ENCODE measurements at regions not wholly inside any gene's neighbourhood (a gene's known extent, or its start where the extent isn't known, plus 50 kb on each side); places are given as distances from the start of the nearest gene placed in this dataset.

DNA sequence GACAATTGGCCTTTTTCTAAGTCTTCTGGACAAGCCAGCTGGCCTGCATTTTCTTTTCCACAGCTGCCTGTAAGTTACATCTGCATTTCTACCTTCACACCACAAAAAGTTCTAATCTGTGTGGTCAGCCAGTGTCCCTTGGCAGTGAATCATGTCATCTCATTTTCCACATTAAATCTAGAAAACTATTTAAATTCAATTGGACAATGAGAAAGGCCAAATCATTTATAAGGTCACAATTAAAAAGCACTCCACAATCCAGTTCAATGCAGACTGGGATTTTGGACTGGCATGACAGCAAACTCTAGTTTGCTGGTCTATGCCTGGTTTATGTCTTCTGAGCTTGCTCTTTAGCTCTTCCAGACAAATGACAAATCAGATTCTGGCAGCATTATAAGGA, 494.2 kb upstream of the SPHKAP start:
- intact Hi-C loops (cut with DNase I): no loop called here
- no peak for DNase-seq
- H3K27ac ChIP-seq: peak overlapping the region in 3 of 5 donors; percentile 26 to 73 (median 28)

GRCh38 chr2:228675091-228675490, 493.6 kb upstream of the SPHKAP start:
- Histone ChIP-seq H3K9me3 (replicated peaks in 1 of 3) (no peaks in the 10 kb centered on the region), H3K27ac (peak overlapping the region in 3 of 5 donors; percentile 26 to 73 (median 28)), H3K36me3 (replicated peaks in 1 of 2) (no peaks in the 10 kb centered on the region), H3K4me1 (replicated peaks in 1 of 2) (peaks cover 4 to 14% of the 10 kb centered on the region in 2 donors), H3K27me3 (no peaks in the 10 kb centered on the region), H3K4me3 (no peak overlapping the region)
- WGBS, 4 donors: 23 to 47% (median 33%) methylated on average over 2 of the region's 2 CpGs
- peak; percentile 63 to 83 (median 80) for DNase-seq
- intact Hi-C loops (cut with DNase I): no loop called here
- peak in 2 of 6 experiments; percentile 3 to 9 for TF ChIP-seq CTCF (IDR thresholded peaks at IDR 0.05)
- no peak for TF ChIP-seq POLR2A (IDR thresholded peaks at IDR 0.05)

More for the DNA sequence above, 494.2 kb upstream of the SPHKAP start:
- Histone ChIP-seq H3K36me3 (replicated peaks in 1 of 2) (no peaks in the 10 kb centered on the region), H3K27me3 (no peaks in the 10 kb centered on the region), H3K9me3 (replicated peaks in 1 of 3) (no peaks in the 10 kb centered on the region), H3K4me3 (no peak overlapping the region), H3K4me1 (replicated peaks in 1 of 2) (peaks cover 4 to 14% of the 10 kb centered on the region in 2 donors)
- no peak for TF ChIP-seq CTCF (IDR thresholded peaks at IDR 0.05)
- no peak for TF ChIP-seq POLR2A (IDR thresholded peaks at IDR 0.05)

DNA sequence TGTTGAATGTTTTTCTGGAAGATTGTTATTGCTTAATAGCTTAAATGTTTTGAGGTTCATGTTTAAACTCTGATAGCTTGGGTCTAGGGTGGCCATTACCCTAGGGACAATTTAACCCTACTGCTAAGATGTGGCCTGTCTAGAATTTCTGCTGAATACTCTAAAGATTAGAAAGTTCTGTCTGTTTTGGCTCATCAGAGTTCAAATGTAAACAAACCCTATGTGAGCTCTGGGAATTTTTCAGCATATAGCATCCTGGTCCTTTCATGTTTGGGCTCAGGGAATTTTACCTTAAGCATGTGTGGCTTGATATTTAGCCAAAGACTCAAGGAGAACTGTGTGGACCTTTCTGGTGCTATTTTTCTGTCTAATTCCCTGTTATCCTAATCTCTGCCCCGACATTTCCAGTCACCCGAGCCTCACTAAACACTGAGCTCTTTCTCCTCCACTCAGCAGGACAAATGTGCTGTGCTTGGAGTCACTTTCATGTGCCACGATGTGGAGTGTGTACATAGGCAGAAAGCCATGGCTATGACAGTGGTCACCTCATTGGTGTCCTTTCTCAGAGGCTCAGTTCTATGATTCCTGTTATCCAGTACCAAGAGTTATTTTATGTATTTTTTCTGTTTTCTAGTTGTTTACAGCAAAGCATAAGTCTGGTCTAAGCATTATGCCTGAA, 492.5 kb upstream of the SPHKAP start:
- DNase-seq: no peak
- H3K27me3 ChIP-seq: no peaks in the 10 kb centered on the region
- intact Hi-C loops (cut with DNase I): no loop called here
- no peak overlapping the region for H3K27ac ChIP-seq
- no peaks in the 10 kb centered on the region for H3K36me3 ChIP-seq (replicated peaks in 1 of 2)
- no peak overlapping the region for H3K4me3 ChIP-seq
- 56 to 66% (median 60%) methylated on average over 3 of the region's 3 CpGs for WGBS, 4 donors
- TF ChIP-seq CTCF (IDR thresholded peaks at IDR 0.05) (no peak), POLR2A (IDR thresholded peaks at IDR 0.05) (no peak)
- H3K9me3 ChIP-seq (replicated peaks in 1 of 3): no peaks in the 10 kb centered on the region
- peaks cover 4 to 14% of the 10 kb centered on the region in 2 donors for H3K4me1 ChIP-seq (replicated peaks in 1 of 2)

DNA sequence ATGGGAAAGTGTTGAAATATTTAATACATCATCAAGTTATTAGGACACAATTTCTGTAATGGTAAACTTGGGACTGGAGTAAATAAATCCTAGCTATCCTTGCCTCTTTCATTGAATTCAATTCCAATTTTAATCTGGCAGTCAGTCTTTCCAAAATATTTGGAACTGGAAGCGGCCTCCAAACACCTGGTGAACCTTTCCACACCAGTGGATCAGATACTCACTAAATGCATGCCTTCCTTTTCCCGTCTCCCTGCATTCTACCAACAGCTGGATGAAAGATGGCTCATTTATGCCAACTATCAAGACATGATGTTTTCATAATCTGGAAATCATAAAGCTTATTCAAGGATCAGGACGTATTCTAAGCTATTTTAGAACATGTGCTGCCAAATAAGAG, 488.2 kb upstream of the SPHKAP start:
- Histone ChIP-seq H3K9me3 (replicated peaks in 1 of 3) (no peaks in the 10 kb centered on the region), H3K27ac (no peak overlapping the region), H3K27me3 (no peaks in the 10 kb centered on the region), H3K36me3 (replicated peaks in 1 of 2) (no peaks in the 10 kb centered on the region), H3K4me3 (no peak overlapping the region), H3K4me1 (replicated peaks in 1 of 2) (peaks cover 0 to 3% of the 10 kb centered on the region in 2 donors)
- no peak for DNase-seq
- TF ChIP-seq POLR2A (IDR thresholded peaks at IDR 0.05) (no peak), CTCF (IDR thresholded peaks at IDR 0.05) (no peak)
- intact Hi-C loops (cut with DNase I): no loop called here
- 73 to 81% (median 75%) methylated on average over 3 of the region's 3 CpGs for WGBS, 4 donors
